ENCODE measurements at regions not wholly inside any gene's neighbourhood (a gene's known extent, or its start where the extent isn't known, plus 50 kb on each side); places are given as distances from the start of the nearest gene placed in this dataset.
"Not testable (repeated sequence)": the region's sequence is repeated elsewhere in the genome, so short reads cannot be mapped to it uniquely, and the experiment has no call there.

DNA sequence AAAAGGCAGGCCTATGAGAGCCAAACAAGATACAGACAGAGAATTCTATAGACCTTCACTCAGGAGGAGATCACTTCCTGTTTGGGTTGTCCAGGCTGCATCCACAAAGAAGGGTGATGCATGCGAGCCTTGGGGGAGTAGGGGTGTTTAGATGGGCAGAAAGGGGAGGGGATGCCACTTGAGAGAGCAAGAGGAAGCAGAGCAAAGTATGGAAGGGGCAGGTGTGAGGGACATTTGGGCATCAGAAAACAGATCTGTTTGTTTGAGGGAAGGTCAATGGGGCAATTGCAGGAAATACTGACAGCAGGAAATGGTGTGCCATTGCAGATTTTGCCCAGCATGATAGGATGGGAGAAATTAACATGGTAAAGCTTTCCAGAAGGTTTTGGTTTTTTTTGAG is 146.4 kb upstream of the FOXN3 start:
- peak; percentile 11 to 20 for DNase-seq

DNA sequence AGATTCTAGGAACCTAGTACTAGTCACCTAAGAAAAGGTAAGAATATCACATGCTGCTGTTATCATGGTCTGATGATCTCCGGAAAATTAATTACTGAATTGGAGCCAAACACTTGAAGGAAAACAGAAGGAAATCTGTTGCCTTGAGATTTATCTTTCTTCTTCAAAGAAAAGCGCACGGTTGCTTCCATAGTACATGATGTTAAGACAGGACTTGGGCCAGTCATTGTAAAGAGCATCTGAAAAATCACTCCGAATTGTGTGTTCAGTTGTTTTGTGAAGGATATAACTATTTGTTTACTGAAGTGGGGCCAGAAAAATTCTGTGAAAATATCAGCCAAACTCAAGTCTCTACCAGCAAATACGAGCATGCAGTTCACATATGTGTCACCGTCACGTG is 134.9 kb upstream of the FOXN3 start:
- no peak for DNase-seq

DNA sequence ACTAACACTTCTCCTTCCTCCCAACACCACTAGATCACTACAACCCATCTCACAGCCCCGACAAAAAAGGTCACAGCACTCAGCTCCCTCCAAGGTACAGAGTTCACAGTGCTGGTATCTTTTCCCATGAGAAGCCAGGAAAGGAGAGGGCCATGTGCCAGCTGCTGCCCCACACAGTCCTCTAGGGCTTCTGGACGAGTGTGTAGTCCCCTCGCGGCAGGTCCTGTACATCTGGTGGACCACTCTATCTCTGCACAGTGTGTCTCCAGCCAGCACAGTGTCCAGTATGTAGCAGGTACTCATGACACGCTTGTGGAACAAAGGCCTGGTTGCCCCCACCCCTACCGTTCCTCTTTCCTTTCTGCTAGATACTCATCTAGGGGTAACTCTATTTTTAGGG is 134.4 kb upstream of the FOXN3 start:
- no peak for DNase-seq

DNA sequence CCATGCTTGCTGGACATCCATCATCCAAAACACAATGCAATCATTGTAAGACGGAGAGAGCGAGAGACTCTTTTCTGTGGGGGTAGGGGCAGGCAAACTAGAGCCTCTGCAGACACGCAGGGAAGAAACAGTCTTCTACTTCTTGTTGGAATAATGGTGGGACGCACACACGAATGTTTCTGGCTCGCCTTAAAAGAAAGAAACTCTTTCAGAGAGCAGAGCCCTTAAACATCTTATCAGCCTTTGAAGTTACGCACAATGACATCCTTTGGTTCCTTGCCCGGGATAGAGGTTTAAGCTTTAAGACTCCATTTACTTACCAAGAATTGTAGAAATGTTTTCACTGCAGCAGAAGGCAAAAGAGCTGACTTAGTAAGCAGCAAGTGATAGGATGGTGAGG is 133.8 kb upstream of the FOXN3 start:
- DNase-seq: no peak

DNA sequence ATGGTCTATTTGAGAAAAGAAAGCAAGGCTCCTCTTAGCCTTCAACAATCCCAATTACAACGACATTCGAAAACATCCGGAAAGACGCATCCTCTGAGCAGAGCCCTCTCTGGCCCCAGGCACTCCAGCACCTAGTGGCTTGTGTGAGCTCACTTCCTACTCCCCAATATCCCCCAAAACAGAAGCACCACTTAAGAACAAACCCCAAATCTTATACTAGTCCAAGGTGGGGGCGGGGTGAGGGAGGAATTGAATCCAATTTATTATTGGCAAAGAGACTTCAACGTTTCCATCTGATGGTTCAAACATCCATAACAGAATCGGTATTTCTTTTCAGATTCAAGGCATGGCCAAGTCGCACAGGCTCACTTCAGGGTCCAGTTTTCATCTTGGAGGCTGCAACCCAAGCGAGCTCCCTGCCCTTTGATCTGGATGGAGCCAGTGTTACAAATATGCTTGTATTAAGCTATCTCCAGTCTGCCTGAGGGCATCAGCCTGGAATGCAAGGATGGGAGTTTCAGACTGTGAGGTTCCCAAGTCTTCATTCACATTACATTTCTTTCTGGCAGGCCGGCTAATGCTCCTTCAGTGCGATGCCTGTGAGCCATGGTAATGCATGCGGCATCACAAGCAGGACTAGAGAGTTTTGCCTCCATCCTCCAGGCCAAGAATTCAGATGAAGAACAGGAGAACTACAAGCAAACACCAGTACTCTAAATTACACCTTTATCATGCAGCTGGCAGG is 132.5 kb upstream of the FOXN3 start:
- DNase-seq: no peak

DNA sequence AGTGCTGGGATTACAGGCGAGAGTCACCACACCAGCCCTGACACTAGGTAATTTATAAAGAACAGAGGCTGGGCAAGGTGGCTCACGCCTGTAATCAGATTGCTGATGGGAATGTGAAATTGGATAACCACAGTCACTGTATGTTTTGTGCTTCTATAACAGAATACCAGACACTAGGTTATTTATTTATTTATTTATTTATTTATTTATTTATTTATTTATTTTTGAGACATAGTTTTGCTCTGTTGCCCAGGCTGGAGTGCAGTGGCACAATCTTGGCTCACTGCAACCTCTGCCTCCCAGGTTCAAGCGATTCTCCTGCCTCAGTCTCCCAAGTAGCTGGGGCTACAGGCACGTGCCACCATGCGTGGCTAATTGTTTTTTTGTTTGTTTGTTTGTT is 130.0 kb upstream of the FOXN3 start:
- not testable (repeated sequence) for DNase-seq

DNA sequence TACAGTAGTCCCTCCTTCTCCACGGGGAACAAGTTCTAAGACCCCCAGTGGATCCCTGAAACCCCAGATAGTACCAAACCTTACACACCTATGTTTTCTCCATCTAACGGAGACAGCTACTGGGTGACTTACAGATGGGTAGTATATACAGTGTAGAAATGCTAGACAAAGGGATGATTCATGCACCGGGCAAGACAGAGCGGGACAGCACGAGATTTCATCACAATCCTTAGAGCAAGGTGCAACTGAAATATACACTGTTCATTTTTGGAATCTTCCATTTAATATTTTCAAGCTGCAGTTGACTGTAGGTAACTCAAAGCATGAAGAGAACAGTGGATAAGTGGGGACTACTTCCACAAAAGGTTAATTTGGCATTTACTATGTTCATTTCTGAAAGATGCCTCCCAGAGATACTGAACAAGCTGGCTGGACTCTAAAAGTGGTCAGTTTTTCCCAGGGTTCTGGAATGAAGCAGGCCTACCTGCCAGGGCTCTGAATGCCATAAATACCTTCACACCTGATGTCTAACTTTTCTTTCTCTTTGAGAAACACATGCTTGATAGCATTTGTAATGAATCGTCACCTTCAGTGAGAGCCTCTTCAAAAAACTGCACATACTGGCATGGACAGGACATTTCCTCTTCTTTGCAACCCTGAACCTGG is 127.7 kb upstream of the FOXN3 start:
- no peak for DNase-seq

DNA sequence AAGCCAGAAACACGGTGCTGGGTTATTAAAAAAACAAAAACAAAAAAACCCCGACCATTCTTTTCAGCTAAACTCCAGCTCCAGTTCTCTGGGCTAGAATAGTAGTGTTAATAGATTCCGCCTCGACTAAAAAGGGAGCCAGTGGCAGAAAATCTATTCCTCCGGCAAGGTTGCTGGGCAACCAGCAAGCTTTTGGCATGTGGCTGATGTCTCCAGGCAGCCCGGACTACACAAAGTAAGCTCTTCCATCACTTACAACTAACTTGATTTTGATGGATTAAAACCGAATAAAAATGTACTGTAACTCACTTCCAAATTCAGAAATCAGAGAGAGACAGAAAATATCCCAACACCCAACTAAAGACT is 126.4 kb upstream of the FOXN3 start:
- no peak for DNase-seq

DNA sequence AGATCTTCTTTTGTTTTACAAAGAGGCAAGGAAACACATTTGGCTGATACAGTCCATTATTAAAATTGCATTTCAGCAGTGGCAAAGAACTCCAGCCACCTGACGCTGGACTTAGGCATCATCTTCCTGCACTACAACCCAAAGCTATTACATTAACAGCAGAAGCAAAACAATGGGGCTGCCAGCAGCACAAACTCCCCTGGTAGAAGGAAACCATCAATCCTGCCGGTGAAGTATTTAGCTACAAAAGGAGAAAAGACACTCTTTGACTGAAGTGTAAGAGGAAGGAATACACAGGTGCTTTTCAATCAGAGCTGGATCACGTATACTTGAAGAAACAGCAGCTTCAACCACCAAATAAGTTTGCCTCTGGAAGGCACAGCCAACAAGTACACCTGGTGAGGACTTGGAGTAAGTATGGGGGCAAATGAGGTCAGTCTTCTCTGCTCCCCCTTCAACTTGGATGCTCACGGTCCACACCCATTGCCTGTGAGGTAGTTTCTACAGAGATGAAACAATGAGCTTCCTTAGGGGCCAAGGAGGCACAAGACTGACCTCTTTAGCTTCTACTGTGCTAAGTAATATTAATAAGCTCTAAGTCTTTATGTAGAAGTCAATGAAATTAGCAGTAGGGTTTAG is 125.9 kb upstream of the FOXN3 start:
- DNase-seq: no peak

DNA sequence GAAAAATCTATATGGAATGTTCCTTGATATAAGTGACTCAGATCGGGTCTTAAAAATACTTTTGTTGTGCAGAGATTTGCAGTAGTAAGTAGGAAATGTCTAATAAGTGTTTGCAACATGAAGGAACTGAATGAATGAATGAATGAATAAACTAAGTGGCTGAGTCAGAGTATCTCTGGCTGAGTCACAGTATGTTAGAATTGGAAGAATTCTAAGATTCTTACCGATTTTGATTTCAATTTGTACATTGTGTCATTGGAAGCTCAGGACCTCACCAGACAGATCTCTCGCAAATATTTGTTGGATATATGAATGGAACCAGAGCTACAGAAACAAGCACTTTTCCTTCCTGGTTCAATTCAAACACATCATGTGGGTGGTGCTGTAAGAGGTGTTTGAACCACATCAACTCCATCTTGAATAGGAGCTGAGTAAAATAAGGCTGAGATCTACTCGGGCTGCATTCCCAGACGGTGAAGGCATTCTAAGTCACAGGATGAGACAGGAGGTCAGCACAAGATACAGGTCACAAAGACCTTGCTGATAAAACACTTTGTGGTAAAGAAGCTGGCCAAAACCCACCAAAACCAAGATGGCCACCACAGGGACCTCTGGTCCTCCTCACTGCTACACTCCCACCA is 123.9 kb upstream of the FOXN3 start:
- no peak for DNase-seq

DNA sequence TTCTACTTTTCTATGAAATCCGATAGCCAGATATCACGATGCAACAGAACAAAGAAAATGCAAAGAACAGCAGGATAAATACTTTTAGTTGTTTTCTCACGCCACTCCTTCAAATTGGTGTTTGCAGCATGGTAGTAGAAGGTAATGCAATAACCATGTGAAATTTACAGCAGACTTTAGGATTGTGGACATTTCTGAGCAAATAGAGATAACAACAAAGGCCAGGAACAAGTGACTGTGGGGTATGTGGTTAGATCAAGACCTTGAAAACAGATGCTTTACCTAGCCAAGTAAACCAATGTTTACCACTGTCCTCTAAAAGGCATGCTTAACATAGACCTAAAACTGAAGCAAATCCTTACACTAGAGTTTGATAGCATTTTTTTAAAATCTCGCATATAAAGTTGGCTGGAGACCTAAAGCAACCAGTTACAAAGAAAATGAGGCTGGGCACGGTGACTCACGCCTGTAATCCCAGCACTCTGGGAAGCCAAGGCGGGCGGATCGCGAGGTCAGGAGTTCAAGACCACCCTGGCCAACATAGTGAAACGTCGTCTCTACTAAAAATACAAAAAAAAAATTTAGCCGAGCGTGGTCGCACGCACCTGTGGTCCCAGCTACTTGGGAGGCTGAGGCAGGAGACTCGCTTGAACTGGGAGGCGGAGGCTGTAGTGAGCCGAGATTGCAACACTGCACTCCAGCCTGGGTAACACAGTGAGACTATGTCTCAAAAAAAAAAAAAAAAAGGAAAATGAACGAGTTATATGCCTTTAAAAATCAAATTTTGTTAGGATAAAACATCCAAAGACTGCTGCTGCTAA is 123.2 kb upstream of the FOXN3 start:
- no peak for DNase-seq

DNA sequence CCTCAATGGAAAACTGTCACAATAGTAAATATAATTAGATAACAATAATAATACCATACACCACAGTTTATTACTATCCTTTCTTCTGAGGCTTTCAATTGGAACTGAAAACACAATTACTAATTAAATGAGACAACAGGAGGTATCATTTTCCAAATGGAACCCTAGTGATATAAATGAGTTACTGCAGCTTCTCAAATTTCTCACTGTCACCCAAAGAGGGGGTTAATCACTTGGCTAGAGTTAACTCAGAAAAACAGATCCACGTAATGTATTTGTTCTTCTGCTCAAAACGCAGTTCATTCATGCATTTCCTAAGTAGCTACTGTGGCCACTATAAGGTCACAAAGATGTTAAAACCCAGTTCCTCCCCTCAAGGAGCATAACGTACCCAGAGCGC is 120.9 kb upstream of the FOXN3 start:
- DNase-seq: no peak

DNA sequence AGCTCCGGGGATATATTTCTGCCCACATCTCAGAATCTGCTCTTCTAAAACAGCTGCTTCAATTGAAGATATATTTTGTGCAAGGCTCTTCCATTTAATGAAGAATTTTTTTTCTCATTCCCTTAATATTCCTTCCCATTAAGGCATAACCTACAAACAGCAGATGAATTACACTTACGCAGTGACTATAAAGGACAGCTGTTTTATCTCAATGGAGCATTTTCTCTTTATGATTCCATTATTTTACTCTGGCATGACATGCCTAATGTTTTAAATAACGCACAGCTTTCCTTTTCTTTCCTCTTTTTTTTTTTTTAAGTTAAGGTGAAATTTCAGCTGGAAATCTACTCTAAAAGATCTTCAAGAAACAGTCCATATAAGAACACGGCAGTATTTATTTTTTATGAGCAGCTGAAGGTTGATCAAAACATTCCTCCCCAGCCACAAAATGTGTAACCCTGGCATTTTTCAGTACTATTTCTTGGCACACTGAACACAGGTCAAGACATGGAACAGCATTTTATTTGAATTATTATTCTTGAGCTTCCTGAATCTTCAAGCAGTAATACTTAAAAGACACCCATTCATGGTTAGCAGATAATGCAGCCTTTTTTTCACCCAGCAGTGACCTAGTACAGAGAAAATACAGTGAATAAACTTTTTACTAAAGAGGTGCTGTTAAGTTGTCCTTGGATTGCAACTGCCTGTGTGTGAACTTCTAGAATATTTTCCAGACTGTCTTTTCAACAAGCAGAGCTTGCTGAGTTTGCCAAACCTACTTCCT is 118.1 kb upstream of the FOXN3 start:
- DNase-seq: no peak

DNA sequence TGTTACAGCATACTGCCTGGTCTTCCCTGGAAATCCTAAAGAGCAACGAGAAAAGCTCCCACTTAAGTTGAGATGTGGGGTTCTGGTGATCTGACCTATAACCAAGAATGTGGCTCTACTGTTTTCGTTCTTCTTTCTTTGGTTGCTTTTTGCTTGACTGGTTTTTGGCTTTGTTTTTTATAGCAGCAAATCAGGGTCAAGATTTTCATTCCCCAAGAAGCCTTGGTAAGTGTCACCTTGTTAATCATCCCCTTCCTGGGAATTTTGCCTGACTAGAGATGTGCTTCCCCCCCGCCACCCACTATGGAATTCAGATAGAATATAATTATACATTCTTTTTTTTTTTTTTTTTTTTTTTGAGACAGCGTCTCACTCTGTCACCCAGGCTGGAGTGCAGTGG is 116.7 kb upstream of the FOXN3 start:
- no peak for DNase-seq

DNA sequence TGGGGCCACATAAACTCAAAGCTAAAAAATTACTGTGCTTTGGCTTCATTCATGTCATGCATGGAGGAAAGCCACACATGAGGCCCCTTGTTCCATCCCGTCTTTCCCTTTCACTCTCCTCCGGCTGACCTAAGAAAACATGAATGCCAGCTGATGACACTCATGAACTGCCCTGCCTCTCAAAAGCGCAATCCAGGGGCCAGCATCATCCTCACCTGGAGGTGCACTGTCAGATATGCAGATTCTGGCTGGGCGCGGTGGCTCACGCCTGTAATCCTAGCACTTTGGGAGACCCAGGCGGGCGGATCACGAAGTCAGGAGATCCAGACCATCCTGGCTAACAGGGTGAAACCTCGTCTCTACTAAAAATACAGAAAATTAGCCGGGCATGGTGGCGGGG is 116.1 kb upstream of the FOXN3 start:
- no peak for DNase-seq

DNA sequence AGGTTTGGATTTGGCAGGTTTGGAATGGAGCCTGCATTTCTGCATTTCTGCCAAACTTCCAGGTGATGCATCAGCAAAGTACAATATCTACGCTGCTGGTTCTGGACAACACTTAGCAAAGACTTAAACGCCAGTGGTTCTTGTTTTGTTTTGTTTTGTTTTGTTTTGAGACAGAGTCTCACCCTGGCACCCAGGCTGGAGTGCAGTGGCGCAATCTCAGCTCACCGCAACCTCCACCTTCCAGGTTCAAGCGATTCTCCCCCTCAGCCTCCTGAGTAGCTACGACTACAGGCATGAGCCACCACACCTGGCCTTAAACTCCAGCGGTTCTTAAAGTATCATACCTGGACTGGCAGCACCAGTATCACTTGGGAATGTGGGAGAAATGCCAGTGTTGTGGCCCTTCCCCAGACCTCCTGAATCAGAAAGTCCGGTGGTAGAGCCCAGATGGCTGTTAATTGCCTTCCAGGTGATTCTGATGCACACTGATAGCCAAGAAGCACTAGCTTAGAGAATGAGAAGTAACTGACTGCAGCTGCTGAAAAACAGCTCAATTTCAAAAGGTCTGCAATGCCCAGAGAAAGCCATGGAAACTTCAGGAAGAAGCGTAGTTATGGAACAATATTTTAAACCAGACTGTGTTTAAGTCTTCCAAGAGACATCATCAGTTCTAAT is 114.8 kb upstream of the FOXN3 start:
- DNase-seq: no peak

DNA sequence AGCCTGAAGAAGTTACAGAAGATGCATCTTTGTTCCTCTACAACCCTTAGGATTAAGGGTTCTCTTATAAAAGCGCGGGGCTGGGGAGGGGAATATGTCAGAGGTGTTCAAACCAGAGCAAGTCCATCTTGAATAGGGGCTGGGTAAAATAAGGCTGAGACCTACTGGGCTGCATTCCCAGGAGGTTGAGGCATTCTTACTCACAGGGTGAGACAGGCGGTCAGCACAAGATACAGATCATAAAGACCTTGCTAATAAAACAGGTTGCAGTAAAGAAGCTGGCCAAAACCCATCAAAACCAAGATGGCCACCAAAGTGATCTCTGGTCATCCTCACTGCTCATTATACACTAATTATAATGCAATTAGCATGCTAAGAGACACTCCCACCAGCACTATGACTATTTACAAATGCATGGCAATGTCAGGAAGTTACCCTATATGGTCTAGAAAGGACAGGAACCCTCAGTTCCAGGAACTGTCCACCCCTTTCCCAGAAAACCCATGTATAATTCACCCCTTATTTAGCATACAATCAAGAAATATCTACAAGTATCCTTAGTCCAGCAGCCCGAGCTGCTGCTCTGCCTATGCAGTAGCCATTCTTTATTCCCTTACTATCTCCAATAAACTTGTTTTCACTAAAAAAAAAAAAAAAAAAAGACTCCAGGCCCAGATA is 108.1 kb upstream of the FOXN3 start:
- DNase-seq: no peak

DNA sequence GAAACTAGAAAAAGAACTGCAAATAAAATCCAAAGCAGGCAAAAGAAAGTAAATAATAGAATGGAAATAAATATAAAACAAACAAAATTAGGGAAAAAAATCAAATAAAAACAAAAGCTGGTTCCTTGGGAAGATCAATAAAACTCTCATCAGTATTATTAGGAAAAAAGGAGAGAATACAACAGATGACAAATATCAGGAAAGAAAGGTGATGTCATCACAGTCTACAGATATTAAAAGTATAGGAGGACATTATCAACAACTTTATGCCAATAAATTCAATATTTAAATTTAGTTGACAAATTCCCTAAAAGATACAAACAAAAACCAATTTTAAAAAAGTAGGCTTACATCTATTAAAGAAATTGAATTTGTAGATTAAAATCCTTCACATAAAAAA is 107.4 kb upstream of the FOXN3 start:
- no peak for DNase-seq

DNA sequence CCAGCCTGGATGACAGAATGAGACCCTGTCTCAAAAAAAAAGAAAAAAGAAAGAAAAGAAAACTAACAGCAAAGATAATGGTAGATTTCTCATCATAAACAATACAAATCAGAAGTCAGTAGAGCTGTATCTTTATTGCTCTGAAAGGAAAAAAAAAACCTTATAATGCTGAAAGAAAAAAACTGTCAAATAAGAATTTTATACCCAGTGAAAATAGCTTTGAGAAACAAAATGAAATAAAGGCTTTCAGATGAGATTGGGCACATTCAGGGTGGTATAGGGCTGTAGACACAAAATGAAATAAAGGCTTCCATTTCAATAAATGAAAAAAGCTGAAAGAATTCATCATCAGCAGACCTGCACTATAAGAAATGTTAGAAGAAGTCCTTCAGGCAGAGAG is 105.0 kb upstream of the FOXN3 start:
- no peak for DNase-seq

DNA sequence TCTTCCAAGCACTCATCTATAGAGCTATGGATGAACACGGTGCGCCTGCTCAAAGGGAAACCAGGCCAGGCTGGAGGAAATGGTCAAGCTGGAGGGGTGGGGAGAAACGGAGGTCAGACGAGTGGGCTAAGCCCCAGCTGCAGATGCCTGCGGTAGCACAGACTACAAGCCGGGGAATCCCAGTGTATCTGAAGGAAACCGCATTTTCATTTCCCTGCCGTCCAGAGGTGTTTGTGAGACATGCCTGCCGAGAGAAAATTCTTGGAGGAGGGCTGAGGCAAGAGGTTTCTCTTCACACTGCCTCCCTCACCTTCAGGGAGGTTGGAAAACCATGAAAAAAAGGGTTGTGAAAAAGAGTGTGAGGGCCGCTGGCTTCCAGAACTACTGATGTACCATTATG is 102.0 kb upstream of the FOXN3 start:
- no peak for DNase-seq

DNA sequence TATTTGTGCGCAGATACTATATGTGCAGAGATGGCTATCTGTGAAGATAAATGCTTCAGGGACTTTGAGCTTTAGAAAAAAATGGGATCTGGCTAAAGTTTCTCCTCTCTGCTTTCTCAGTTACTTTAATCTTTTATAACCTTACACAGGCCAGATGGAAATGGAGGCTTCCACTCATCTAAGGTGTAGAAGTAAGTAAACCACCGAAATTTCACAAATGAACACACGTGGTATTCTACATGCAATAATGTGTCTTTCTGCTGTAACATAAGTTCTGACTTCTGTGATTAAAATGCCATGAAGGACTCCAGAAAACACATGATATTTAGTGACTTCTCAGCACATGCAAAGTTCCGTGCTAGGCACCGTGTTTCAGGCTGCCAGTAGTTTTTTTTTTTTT is 99.1 kb upstream of the FOXN3 start:
- DNase-seq: no peak
